ENCODE measurements at regions not wholly inside any gene's neighbourhood (a gene's known extent, or its start where the extent isn't known, plus 50 kb on each side); places are given as distances from the start of the nearest gene placed in this dataset.
A peak's percentile ranks its signal among the peaks of the same experiment; 100 is the strongest.

DNA sequence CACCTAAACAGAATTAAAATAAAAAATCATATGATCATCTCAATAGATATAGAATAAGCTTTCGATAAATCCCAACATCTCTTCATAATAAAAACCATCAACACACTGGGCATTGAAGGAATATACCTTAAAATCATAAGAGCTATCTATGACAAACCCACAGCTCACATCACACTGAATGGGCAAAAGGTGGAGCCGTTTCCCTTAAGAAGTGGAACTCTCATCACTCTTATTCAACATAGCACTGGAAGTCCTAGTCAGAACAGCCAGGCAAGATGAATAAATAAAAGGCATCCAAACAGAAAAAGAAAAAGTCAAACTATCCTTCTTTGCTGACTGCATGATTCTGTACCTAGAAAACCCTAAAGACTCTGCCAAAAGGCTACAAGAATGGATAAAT lies 510.3 kb downstream of the ZNF804A start:
- Histone ChIP-seq H3K4me3 (ENCODE audit: low read length in 3 of 3) (no peak overlapping the region), H3K27me3 (ENCODE audit: control insufficient read depth, insufficient read depth, low read length) (no peaks in the 10 kb centered on the region), H3K9ac (ENCODE audit: low read length in 3 of 3) (no peak overlapping the region), H3K4me1 (ENCODE audit: control insufficient read depth in 2 of 3, insufficient read depth in 2 of 3, low read depth in 1 of 3, low read length in 3 of 3) (no peaks in the 10 kb centered on the region), H3K9me3 (ENCODE audit: control insufficient read depth in 2 of 3, insufficient read depth in 1 of 3, low read length in 3 of 3) (no peaks in the 10 kb centered on the region), H3K27ac (ENCODE audit: low read depth in 2 of 2, low read length in 2 of 2) (no peak overlapping the region), H3K36me3 (ENCODE audit: control insufficient read depth in 2 of 3, insufficient read depth in 3 of 3, low read length in 3 of 3) (no peaks in the 10 kb centered on the region)
- peak in 1 of 5 donors; percentile 2 for DNase-seq
- intact Hi-C loops (cut with DNase I) = no loop called here
- FAIRE-seq = no peak
- TF ChIP-seq, protein P1, sequence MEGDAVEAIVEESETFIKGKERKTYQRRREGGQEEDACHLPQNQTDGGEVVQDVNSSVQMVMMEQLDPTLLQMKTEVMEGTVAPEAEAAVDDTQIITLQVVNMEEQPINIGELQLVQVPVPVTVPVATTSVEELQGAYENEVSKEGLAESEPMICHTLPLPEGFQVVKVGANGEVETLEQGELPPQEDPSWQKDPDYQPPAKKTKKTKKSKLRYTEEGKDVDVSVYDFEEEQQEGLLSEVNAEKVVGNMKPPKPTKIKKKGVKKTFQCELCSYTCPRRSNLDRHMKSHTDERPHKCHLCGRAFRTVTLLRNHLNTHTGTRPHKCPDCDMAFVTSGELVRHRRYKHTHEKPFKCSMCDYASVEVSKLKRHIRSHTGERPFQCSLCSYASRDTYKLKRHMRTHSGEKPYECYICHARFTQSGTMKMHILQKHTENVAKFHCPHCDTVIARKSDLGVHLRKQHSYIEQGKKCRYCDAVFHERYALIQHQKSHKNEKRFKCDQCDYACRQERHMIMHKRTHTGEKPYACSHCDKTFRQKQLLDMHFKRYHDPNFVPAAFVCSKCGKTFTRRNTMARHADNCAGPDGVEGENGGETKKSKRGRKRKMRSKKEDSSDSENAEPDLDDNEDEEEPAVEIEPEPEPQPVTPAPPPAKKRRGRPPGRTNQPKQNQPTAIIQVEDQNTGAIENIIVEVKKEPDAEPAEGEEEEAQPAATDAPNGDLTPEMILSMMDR (IDR thresholded peaks at IDR 0.05; ENCODE audit: borderline replicate concordance, extremely low read depth, insufficient read depth) = no peak

DNA sequence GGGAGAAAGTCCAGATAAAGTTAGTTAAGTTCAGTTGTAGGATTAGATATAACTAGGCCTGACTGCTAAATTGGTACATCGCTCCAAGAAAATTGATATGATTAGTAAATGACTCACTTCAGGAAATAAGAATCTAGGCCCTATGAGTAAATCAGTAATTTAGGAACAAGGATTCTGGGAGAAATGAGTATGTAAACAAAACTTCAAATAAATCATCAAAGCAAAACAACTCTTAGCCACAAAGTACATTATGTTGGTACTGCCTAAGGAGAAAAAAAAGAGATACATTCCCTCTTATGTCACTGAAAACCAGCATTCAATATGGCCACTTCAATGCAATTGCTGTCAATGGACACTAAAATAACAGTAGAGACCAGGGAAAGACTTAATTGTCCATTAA lies 529.1 kb downstream of the ZNF804A start:
- intact Hi-C loops (cut with DNase I) = no loop called here
- H3K36me3 ChIP-seq (ENCODE audit: control insufficient read depth in 2 of 3, insufficient read depth in 3 of 3, low read length in 3 of 3) = no peaks in the 10 kb centered on the region

GRCh38 chr2:185128346-185128745 lies 530.0 kb downstream of the ZNF804A start:
- DNase-seq = no peak
- no peaks in the 10 kb centered on the region for H3K4me1 ChIP-seq (ENCODE audit: control insufficient read depth in 2 of 3, insufficient read depth in 2 of 3, low read depth in 1 of 3, low read length in 3 of 3)
- H3K9ac ChIP-seq (ENCODE audit: low read length in 3 of 3) = no peak overlapping the region
- no peak overlapping the region for H3K4me3 ChIP-seq (ENCODE audit: low read length in 3 of 3)
- no peaks in the 10 kb centered on the region for H3K27me3 ChIP-seq (ENCODE audit: control insufficient read depth, insufficient read depth, low read length)
- no peaks in the 10 kb centered on the region for H3K36me3 ChIP-seq (ENCODE audit: control insufficient read depth in 2 of 3, insufficient read depth in 3 of 3, low read length in 3 of 3)
- no peak overlapping the region for H3K27ac ChIP-seq (ENCODE audit: low read depth in 2 of 2, low read length in 2 of 2)
- intact Hi-C loops (cut with DNase I) = no loop called here
- no peaks in the 10 kb centered on the region for H3K9me3 ChIP-seq (ENCODE audit: control insufficient read depth in 2 of 3, insufficient read depth in 1 of 3, low read length in 3 of 3)
- TF ChIP-seq, protein P1 (IDR thresholded peaks at IDR 0.05; ENCODE audit: borderline replicate concordance, extremely low read depth, insufficient read depth) = no peak
- no peak for FAIRE-seq

More for the DNA sequence above, 529.1 kb downstream of the ZNF804A start:
- H3K9ac ChIP-seq (ENCODE audit: low read length in 3 of 3) = no peak overlapping the region
- H3K4me3 ChIP-seq (ENCODE audit: low read length in 3 of 3) = no peak overlapping the region
- H3K4me1 ChIP-seq (ENCODE audit: control insufficient read depth in 2 of 3, insufficient read depth in 2 of 3, low read depth in 1 of 3, low read length in 3 of 3) = no peaks in the 10 kb centered on the region
- TF ChIP-seq, protein P1 (IDR thresholded peaks at IDR 0.05; ENCODE audit: borderline replicate concordance, extremely low read depth, insufficient read depth) = no peak
- no peaks in the 10 kb centered on the region for H3K9me3 ChIP-seq (ENCODE audit: control insufficient read depth in 2 of 3, insufficient read depth in 1 of 3, low read length in 3 of 3)
- H3K27me3 ChIP-seq (ENCODE audit: control insufficient read depth, insufficient read depth, low read length) = no peaks in the 10 kb centered on the region
- DNase-seq = no peak
- no peak overlapping the region for H3K27ac ChIP-seq (ENCODE audit: low read depth in 2 of 2, low read length in 2 of 2)
- no peak for FAIRE-seq

- Histone ChIP-seq H3K27ac (ENCODE audit: low read depth in 2 of 2, low read length in 2 of 2) (no peak overlapping the region), H3K4me3 (ENCODE audit: low read length in 3 of 3) (no peak overlapping the region), H3K27me3 (ENCODE audit: control insufficient read depth, insufficient read depth, low read length) (no peaks in the 10 kb centered on the region), H3K36me3 (ENCODE audit: control insufficient read depth in 2 of 3, insufficient read depth in 3 of 3, low read length in 3 of 3) (no peaks in the 10 kb centered on the region), H3K9ac (ENCODE audit: low read length in 3 of 3) (no peak overlapping the region), H3K9me3 (ENCODE audit: control insufficient read depth in 2 of 3, insufficient read depth in 1 of 3, low read length in 3 of 3) (no peaks in the 10 kb centered on the region), H3K4me1 (ENCODE audit: control insufficient read depth in 2 of 3, insufficient read depth in 2 of 3, low read depth in 1 of 3, low read length in 3 of 3) (no peaks in the 10 kb centered on the region)
- FAIRE-seq (no peak), DNase-seq (no peak)
- TF ChIP-seq, protein P1 (IDR thresholded peaks at IDR 0.05; ENCODE audit: borderline replicate concordance, extremely low read depth, insufficient read depth) = no peak
- intact Hi-C loops (cut with DNase I) = no loop called here
Measured at GRCh38 chr2:185128996-185129395, 530.7 kb downstream of the ZNF804A start.

Data from kidney (tissue), 13 donors.